Astrocyte (in vitro differentiated cells and primary cell): ENCODE measurements at regions not wholly inside any gene's neighbourhood (a gene's known extent, or its start where the extent isn't known, plus 50 kb on each side); places are given as distances from the start of the nearest gene placed in this dataset.

ENCODE experiments used
- DNase-seq: peaks from one replicate; pipeline ENCODE4 v3.0.0-alpha.2; 2010; ENCODE audit warnings: low read depth
- FAIRE-seq: peaks from 2 replicates; lab custom pipeline; 2011; peaks lifted over from hg19 to GRCh38; lab: Jason Lieb, UNC
- H2AFZ ChIP-seq: 2 replicates; pipeline ENCODE4 v1.6.0; 2012; ENCODE audit warnings: low read depth, low read length, inconsistent platforms
- H3K27ac ChIP-seq: 2 replicates; pipeline ENCODE4 v1.5.1; 2011; ENCODE audit warnings: low read depth, low read length, inconsistent platforms
- H3K27me3 ChIP-seq: 2 replicates; pipeline ENCODE4 v1.6.0; 2011; ENCODE audit warnings: low read length, inconsistent platforms; ENCODE audit not compliant: insufficient read depth
- H3K36me3 ChIP-seq: 2 replicates; pipeline ENCODE4 v1.5.1; 2011; ENCODE audit warnings: low read length, inconsistent platforms; ENCODE audit not compliant: insufficient read depth
- H3K4me1 ChIP-seq: 2 replicates; pipeline ENCODE4 v1.5.1; 2011; ENCODE audit warnings: low read length, inconsistent platforms; ENCODE audit not compliant: insufficient read depth
- H3K4me2 ChIP-seq: 2 replicates; pipeline ENCODE4 v1.6.0; 2012; ENCODE audit warnings: low read length, inconsistent platforms
- H3K4me3 ChIP-seq: 2 replicates; pipeline ENCODE4 v1.5.1; 2011; ENCODE audit warnings: low read depth, mild to moderate bottlenecking, low read length, inconsistent platforms; ENCODE audit not compliant: insufficient read depth
- H3K79me2 ChIP-seq: 2 replicates; pipeline ENCODE4 v1.6.0; 2012; ENCODE audit warnings: mild to moderate bottlenecking, low read length, inconsistent platforms; ENCODE audit not compliant: insufficient read depth
- H3K9ac ChIP-seq: 2 replicates; pipeline ENCODE4 v1.6.0; 2012; ENCODE audit warnings: mild to moderate bottlenecking, low read length, inconsistent platforms
- H3K9me3 ChIP-seq: 2 replicates; pipeline ENCODE4 v1.5.1; 2012; ENCODE audit warnings: low read depth, mild to moderate bottlenecking, low read length, inconsistent platforms; ENCODE audit not compliant: insufficient read depth
- H4K20me1 ChIP-seq: 2 replicates; pipeline ENCODE4 v1.6.0; 2012; ENCODE audit warnings: low read length, inconsistent platforms; ENCODE audit not compliant: insufficient read depth
- H3K27ac Mint-ChIP-seq: one replicate; pipeline ENCODE4 v1.8.0; 2021; ENCODE audit warnings: mild to moderate bottlenecking, mixed read lengths; ENCODE audit not compliant: unreplicated experiment
- H3K27me3 Mint-ChIP-seq: one replicate; pipeline ENCODE4 v1.8.0; 2021; ENCODE audit warnings: low read depth, mixed read lengths; ENCODE audit not compliant: unreplicated experiment
- H3K36me3 Mint-ChIP-seq: one replicate; pipeline ENCODE4 v1.8.0; 2021; ENCODE audit warnings: low read depth, mixed read lengths; ENCODE audit not compliant: unreplicated experiment
- H3K4me1 Mint-ChIP-seq: one replicate; pipeline ENCODE4 v1.8.0; 2021; ENCODE audit warnings: low read depth, mixed read lengths; ENCODE audit not compliant: unreplicated experiment
- H3K4me3 Mint-ChIP-seq: one replicate; pipeline ENCODE4 v1.8.0; 2021; ENCODE audit warnings: mild to moderate bottlenecking, moderate library complexity, mixed read lengths; ENCODE audit not compliant: unreplicated experiment
- H3K9me3 Mint-ChIP-seq: one replicate; pipeline ENCODE4 v1.8.0; 2021; ENCODE audit warnings: mild to moderate bottlenecking, mixed read lengths; ENCODE audit not compliant: unreplicated experiment
- EZH2 ChIP-seq: IDR thresholded peaks from 2 replicates; pipeline ENCODE4 v1.6.1; 2012; ENCODE audit warnings: mild to moderate bottlenecking, low read length, inconsistent platforms; ENCODE audit not compliant: insufficient read depth
- TF ChIP-seq, protein P1 (sequence below): IDR thresholded peaks from 2 replicates; pipeline ENCODE4 v1.5.1; 2011; ENCODE audit warnings: low read depth, mild to moderate bottlenecking, inconsistent platforms, low read length, moderate library complexity; ENCODE audit not compliant: insufficient read depth

DNA sequence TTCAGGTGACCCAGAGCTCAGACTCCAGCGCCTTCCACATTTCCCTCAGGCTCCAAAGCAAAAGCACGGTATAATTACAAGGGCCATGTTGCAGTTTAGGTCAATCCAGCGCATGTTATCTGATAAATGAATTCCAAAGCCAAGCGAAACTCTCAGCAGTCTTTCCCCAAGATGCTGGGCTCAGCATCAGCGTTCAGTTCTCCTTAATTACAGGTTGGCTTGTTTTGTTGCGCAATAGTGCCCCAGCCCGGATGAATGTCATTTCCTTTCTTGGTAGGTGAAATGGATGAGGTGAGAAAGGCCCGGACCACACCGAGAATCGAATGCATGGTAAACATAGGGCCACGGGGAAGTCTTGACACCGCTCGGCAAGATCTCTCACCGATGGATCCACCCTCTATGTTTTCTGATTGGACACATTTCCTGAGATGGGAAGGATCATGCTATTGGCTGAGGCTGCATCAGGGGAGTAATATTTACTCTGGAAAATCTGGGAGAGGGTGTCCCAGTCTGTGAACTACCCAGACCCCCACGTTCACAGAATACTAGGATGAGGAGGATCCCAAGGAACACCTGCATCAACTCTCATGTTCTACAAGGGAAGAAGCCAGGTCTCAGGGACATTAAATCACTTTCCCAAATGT lies 221.2 kb upstream of the ANKRD55 start:
- Histone ChIP-seq H3K4me1 (no peaks in the 10 kb centered on the region), H3K4me2 (no peak overlapping the region), H3K4me3 (no peak overlapping the region), H3K27ac (no peak overlapping the region), H3K9me3 (no peaks in the 10 kb centered on the region), H3K36me3 (no peaks in the 10 kb centered on the region), H3K79me2 (no peaks in the 10 kb centered on the region), H2AFZ (no peak overlapping the region), H3K9ac (no peak overlapping the region), H4K20me1 (no peaks in the 10 kb centered on the region), H3K27me3 (peaks cover 3% of the 10 kb centered on the region)
- Mint-ChIP-seq H3K9me3 (no peaks in the 10 kb centered on the region), H3K27me3 (peaks cover 10% of the 10 kb centered on the region), H3K36me3 (no peaks in the 10 kb centered on the region), H3K4me1 (no peaks in the 10 kb centered on the region), H3K4me3 (no peak overlapping the region), H3K27ac (no peak overlapping the region)
- DNase-seq (no peak), FAIRE-seq (no peak)
- no peak for TF ChIP-seq EZH2
- TF ChIP-seq, protein P1, sequence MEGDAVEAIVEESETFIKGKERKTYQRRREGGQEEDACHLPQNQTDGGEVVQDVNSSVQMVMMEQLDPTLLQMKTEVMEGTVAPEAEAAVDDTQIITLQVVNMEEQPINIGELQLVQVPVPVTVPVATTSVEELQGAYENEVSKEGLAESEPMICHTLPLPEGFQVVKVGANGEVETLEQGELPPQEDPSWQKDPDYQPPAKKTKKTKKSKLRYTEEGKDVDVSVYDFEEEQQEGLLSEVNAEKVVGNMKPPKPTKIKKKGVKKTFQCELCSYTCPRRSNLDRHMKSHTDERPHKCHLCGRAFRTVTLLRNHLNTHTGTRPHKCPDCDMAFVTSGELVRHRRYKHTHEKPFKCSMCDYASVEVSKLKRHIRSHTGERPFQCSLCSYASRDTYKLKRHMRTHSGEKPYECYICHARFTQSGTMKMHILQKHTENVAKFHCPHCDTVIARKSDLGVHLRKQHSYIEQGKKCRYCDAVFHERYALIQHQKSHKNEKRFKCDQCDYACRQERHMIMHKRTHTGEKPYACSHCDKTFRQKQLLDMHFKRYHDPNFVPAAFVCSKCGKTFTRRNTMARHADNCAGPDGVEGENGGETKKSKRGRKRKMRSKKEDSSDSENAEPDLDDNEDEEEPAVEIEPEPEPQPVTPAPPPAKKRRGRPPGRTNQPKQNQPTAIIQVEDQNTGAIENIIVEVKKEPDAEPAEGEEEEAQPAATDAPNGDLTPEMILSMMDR, result no peak

DNA sequence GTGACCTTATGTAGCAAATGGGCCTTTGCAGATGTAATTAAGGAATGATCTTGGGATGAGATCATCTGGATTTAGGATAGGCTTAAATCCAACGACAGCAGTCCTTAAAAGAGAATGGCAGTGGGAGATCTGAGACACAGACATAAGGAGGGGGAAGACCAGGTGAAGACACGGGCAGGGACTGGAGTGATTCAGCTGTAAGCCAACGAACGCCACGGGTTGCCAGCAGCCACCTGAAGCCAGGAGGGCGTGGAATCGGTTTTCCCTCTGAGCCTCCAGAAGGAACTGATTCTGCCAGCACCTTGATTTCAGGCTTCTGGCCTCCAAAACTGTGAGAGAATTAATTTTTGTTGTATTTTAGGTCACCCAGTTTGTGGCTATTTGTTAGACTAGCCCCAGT lies 218.6 kb upstream of the ANKRD55 start:
- H3K4me1 ChIP-seq, result no peaks in the 10 kb centered on the region
- H3K27ac ChIP-seq, result no peak overlapping the region
- H3K9me3 ChIP-seq, result no peaks in the 10 kb centered on the region
- DNase-seq (no peak), FAIRE-seq (no peak)
- H3K4me1 Mint-ChIP-seq, result no peaks in the 10 kb centered on the region
- H3K36me3 Mint-ChIP-seq, result no peaks in the 10 kb centered on the region
- peaks cover 7% of the 10 kb centered on the region for H3K27me3 ChIP-seq
- no peaks in the 10 kb centered on the region for H3K36me3 ChIP-seq
- H3K4me2 ChIP-seq, result no peak overlapping the region
- no peak overlapping the region for H3K27ac Mint-ChIP-seq
- peaks cover 13% of the 10 kb centered on the region for H3K27me3 Mint-ChIP-seq
- no peak overlapping the region for H3K4me3 ChIP-seq
- no peak overlapping the region for H3K4me3 Mint-ChIP-seq
- no peak overlapping the region for H3K9ac ChIP-seq
- no peaks in the 10 kb centered on the region for H3K79me2 ChIP-seq
- H4K20me1 ChIP-seq, result no peaks in the 10 kb centered on the region
- no peaks in the 10 kb centered on the region for H3K9me3 Mint-ChIP-seq
- TF ChIP-seq EZH2, result no peak
- TF ChIP-seq, protein P1, result no peak
- H2AFZ ChIP-seq, result no peak overlapping the region

DNA sequence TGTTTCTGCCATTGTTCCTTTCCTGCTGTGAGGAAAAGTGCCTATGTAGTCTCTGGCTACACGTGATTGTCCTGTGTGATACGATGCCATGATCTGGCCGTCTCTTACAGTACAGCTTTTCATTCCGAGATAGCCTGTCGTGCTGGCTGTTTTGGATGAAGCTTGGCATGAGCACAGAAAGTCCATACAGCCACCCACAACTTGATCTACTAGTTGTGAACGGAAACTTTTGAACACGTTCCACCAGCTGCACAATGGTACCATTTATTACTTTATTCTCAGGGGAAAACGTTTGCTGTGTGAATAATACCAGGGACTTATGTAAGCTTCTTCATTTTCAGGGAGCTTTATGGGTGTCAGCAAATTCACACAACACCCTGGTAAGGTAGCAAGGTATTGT lies 217.6 kb upstream of the ANKRD55 start:
- H3K4me1 Mint-ChIP-seq, result no peaks in the 10 kb centered on the region

More for the DNA sequence above, 217.6 kb upstream of the ANKRD55 start:
- no peak overlapping the region for H3K9ac ChIP-seq
- no peaks in the 10 kb centered on the region for H3K79me2 ChIP-seq
- H3K4me2 ChIP-seq, result no peak overlapping the region
- H3K36me3 ChIP-seq, result no peaks in the 10 kb centered on the region
- H3K27ac ChIP-seq, result no peak overlapping the region
- H3K27me3 ChIP-seq, result peaks cover 7% of the 10 kb centered on the region
- no peak overlapping the region for H2AFZ ChIP-seq
- DNase-seq (no peak), FAIRE-seq (no peak)
- no peak overlapping the region for H3K4me3 Mint-ChIP-seq
- TF ChIP-seq EZH2, result no peak
- TF ChIP-seq, protein P1, result no peak
- peaks cover 9% of the 10 kb centered on the region for H3K27me3 Mint-ChIP-seq
- no peak overlapping the region for H3K4me3 ChIP-seq
- no peaks in the 10 kb centered on the region for H3K36me3 Mint-ChIP-seq
- no peaks in the 10 kb centered on the region for H4K20me1 ChIP-seq
- H3K27ac Mint-ChIP-seq, result no peak overlapping the region
- H3K4me1 ChIP-seq, result no peaks in the 10 kb centered on the region
- no peaks in the 10 kb centered on the region for H3K9me3 ChIP-seq
- H3K9me3 Mint-ChIP-seq, result no peaks in the 10 kb centered on the region
